ENCODE measurements at regions not wholly inside any gene's neighbourhood (a gene's known extent, or its start where the extent isn't known, plus 50 kb on each side); places are given as distances from the start of the nearest gene placed in this dataset.

DNA sequence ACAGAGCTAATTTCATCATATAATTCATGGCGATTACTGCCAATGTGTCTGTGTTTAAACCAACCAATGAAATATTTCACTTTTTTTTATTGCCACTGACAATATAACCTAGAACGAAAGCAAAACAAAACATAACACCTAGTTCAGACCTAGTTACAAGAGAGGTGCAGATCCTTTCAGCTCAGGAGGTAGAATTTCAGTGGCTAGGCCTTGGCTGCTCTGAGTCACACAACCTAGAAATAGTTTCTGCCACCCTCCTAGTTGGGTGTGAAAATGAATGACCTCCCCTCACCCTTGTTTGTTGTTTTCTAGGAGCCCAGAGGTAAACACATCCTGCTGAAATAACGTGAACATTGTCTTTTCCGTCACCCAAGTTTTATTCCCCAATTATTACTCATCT, 356.3 kb downstream of the HTR1B start:
- TF ChIP-seq, protein P1, sequence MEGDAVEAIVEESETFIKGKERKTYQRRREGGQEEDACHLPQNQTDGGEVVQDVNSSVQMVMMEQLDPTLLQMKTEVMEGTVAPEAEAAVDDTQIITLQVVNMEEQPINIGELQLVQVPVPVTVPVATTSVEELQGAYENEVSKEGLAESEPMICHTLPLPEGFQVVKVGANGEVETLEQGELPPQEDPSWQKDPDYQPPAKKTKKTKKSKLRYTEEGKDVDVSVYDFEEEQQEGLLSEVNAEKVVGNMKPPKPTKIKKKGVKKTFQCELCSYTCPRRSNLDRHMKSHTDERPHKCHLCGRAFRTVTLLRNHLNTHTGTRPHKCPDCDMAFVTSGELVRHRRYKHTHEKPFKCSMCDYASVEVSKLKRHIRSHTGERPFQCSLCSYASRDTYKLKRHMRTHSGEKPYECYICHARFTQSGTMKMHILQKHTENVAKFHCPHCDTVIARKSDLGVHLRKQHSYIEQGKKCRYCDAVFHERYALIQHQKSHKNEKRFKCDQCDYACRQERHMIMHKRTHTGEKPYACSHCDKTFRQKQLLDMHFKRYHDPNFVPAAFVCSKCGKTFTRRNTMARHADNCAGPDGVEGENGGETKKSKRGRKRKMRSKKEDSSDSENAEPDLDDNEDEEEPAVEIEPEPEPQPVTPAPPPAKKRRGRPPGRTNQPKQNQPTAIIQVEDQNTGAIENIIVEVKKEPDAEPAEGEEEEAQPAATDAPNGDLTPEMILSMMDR (IDR thresholded peaks at IDR 0.05): no peak
- no peak for TF ChIP-seq POLR2A (IDR thresholded peaks at IDR 0.05)
